ENCODE measurements at regions not wholly inside any gene's neighbourhood (a gene's known extent, or its start where the extent isn't known, plus 50 kb on each side); places are given as distances from the start of the nearest gene placed in this dataset.

- no peak for TF ChIP-seq POLR2A (IDR thresholded peaks at IDR 0.05)
- TF ChIP-seq, protein P1, sequence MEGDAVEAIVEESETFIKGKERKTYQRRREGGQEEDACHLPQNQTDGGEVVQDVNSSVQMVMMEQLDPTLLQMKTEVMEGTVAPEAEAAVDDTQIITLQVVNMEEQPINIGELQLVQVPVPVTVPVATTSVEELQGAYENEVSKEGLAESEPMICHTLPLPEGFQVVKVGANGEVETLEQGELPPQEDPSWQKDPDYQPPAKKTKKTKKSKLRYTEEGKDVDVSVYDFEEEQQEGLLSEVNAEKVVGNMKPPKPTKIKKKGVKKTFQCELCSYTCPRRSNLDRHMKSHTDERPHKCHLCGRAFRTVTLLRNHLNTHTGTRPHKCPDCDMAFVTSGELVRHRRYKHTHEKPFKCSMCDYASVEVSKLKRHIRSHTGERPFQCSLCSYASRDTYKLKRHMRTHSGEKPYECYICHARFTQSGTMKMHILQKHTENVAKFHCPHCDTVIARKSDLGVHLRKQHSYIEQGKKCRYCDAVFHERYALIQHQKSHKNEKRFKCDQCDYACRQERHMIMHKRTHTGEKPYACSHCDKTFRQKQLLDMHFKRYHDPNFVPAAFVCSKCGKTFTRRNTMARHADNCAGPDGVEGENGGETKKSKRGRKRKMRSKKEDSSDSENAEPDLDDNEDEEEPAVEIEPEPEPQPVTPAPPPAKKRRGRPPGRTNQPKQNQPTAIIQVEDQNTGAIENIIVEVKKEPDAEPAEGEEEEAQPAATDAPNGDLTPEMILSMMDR (IDR thresholded peaks at IDR 0.05) = no peak
Observed at GRCh38 chr2:128867311-128867710, 548.6 kb upstream of the HS6ST1 start.

Data from Peyer's patch (tissue), 4 donors.